DOHH2 (cell line): ENCODE measurements at regions not wholly inside any gene's neighbourhood (a gene's known extent, or its start where the extent isn't known, plus 50 kb on each side); places are given as distances from the start of the nearest gene placed in this dataset.

Source experiments
- H3F3A ChIP-seq: fragments of 200-600 bp; sonication (generic), shearing (Covaris generic); 2 replicates; pipeline ENCODE4 v1.6.0; 2016; ENCODE audit warnings: antibody characterized with exemption, mild to moderate bottlenecking; ENCODE audit not compliant: control insufficient read depth, insufficient read depth
- H3K27ac ChIP-seq: fragments of 200-600 bp; sonication (generic); 2 replicates; pipeline ENCODE4 v1.5.1; 2014; ENCODE audit warnings: low read depth, mild to moderate bottlenecking, low read length, moderate library complexity
- H3K27me3 ChIP-seq: fragments of 200-600 bp; sonication (generic); 2 replicates; pipeline ENCODE4 v1.6.1; 2014; ENCODE audit warnings: mild to moderate bottlenecking, low read length, mixed read lengths; ENCODE audit not compliant: control insufficient read depth
- H3K36me3 ChIP-seq: fragments of 200-600 bp; sonication (generic); 2 replicates; pipeline ENCODE4 v1.6.1; 2014; ENCODE audit warnings: mild to moderate bottlenecking, low read length, moderate library complexity, mixed read lengths; ENCODE audit not compliant: control insufficient read depth
- H3K4me1 ChIP-seq: fragments of 200-600 bp; sonication (generic); 2 replicates; pipeline ENCODE4 v1.6.1; 2014; ENCODE audit warnings: mild to moderate bottlenecking, low read length, mixed read lengths; ENCODE audit not compliant: control insufficient read depth
- H3K4me2 ChIP-seq: fragments of 200-600 bp; sonication (generic); 2 replicates; pipeline ENCODE4 v1.6.0; 2014; ENCODE audit warnings: mild to moderate bottlenecking, low read length, moderate library complexity
- H3K4me3 ChIP-seq: fragments of 200-600 bp; sonication (generic); 2 replicates; pipeline ENCODE4 v1.5.1; 2014; ENCODE audit warnings: mild to moderate bottlenecking, low read length, mixed read lengths
- H3K79me2 ChIP-seq: fragments of 200-600 bp; sonication (generic); 2 replicates; pipeline ENCODE4 v1.6.1; 2014; ENCODE audit warnings: mild to moderate bottlenecking, low read length, mixed read lengths; ENCODE audit not compliant: control insufficient read depth
- H3K9me2 ChIP-seq: fragments of 200-600 bp; sonication (generic); replicated peaks from 2 replicates; pipeline ENCODE4 v1.6.1; 2014; ENCODE audit warnings: mild to moderate bottlenecking, low read length, mixed read lengths; ENCODE audit not compliant: control insufficient read depth
- H3K9me3 ChIP-seq: fragments of 200-600 bp; sonication (generic); 2 replicates; pipeline ENCODE4 v1.6.1; 2014; ENCODE audit warnings: antibody characterized with exemption, low read length, mixed read lengths; ENCODE audit not compliant: control insufficient read depth, insufficient read depth
- H4K20me1 ChIP-seq: fragments of 200-600 bp; sonication (generic); 2 replicates; pipeline ENCODE4 v1.6.0; 2014; ENCODE audit warnings: low read depth, mild to moderate bottlenecking, antibody characterized with exemption, low read length, moderate library complexity; ENCODE audit not compliant: control insufficient read depth, insufficient read depth
- CTCF ChIP-seq: fragments of 200-600 bp; sonication (generic); IDR thresholded peaks from one replicate; pipeline ENCODE4 v1.5.1; 2014; ENCODE audit warnings: antibody characterized with exemption, mild to moderate bottlenecking, low read depth, low read length; ENCODE audit not compliant: poor library complexity, severe bottlenecking
- EZH2phosphoT487 ChIP-seq: fragments of 200-600 bp; sonication (generic); IDR thresholded peaks from 2 replicates; pipeline ENCODE4 v1.6.1; 2017; ENCODE audit warnings: borderline replicate concordance, mild to moderate bottlenecking, antibody characterized with exemption, low read length, moderate library complexity, mixed read lengths

- Histone ChIP-seq H3K27ac (no peak overlapping the region), H3K36me3 (no peaks in the 10 kb centered on the region), H3K9me3 (no peaks in the 10 kb centered on the region), H3K27me3 (no peaks in the 10 kb centered on the region), H3K9me2 (no peaks in the 10 kb centered on the region), H3K4me3 (no peak overlapping the region), H3F3A (no peaks in the 10 kb centered on the region), H4K20me1 (no peaks in the 10 kb centered on the region), H3K4me2 (no peak overlapping the region), H3K4me1 (no peaks in the 10 kb centered on the region), H3K79me2 (no peaks in the 10 kb centered on the region)
- TF ChIP-seq CTCF (no peak), EZH2phosphoT487 (no peak)
Observed at GRCh38 chr2:41375901-41376300, 671.9 kb upstream of the PKDCC start.

- no peaks in the 10 kb centered on the region for H3K4me1 ChIP-seq
Observed at GRCh38 chr2:41377837-41378236, 670.0 kb upstream of the PKDCC start.

GRCh38 chr2:41378420-41378819 lies 669.4 kb upstream of the PKDCC start:
- Histone ChIP-seq H3K27me3 (no peaks in the 10 kb centered on the region), H3K27ac (no peak overlapping the region), H3K4me2 (no peak overlapping the region), H3K4me1 (no peaks in the 10 kb centered on the region), H3K9me3 (no peaks in the 10 kb centered on the region), H3F3A (no peaks in the 10 kb centered on the region), H4K20me1 (no peaks in the 10 kb centered on the region), H3K79me2 (no peaks in the 10 kb centered on the region), H3K36me3 (no peaks in the 10 kb centered on the region), H3K9me2 (no peaks in the 10 kb centered on the region), H3K4me3 (no peak overlapping the region)
- no peak for TF ChIP-seq EZH2phosphoT487
- TF ChIP-seq CTCF, result no peak

More at GRCh38 chr2:41377837-41378236, 670.0 kb upstream of the PKDCC start:
- Histone ChIP-seq H3K4me2 (no peak overlapping the region), H3K36me3 (no peaks in the 10 kb centered on the region), H3K27me3 (no peaks in the 10 kb centered on the region), H3K9me3 (no peaks in the 10 kb centered on the region), H3K79me2 (no peaks in the 10 kb centered on the region), H3K4me3 (no peak overlapping the region), H4K20me1 (no peaks in the 10 kb centered on the region), H3K27ac (no peak overlapping the region), H3F3A (no peaks in the 10 kb centered on the region), H3K9me2 (no peaks in the 10 kb centered on the region)
- TF ChIP-seq EZH2phosphoT487 (no peak), CTCF (no peak)

GRCh38 chr2:41379496-41380221 lies 668.2 kb upstream of the PKDCC start:
- Histone ChIP-seq H3K4me1 (no peaks in the 10 kb centered on the region), H3K27ac (no peak overlapping the region), H3K27me3 (no peaks in the 10 kb centered on the region), H3K79me2 (no peaks in the 10 kb centered on the region), H3K4me3 (no peak overlapping the region), H4K20me1 (no peaks in the 10 kb centered on the region), H3K36me3 (no peaks in the 10 kb centered on the region), H3K4me2 (no peak overlapping the region), H3F3A (no peaks in the 10 kb centered on the region), H3K9me2 (no peaks in the 10 kb centered on the region), H3K9me3 (no peaks in the 10 kb centered on the region)
- no peak for TF ChIP-seq CTCF
- TF ChIP-seq EZH2phosphoT487, result no peak
